ENCODE measurements at regions not wholly inside any gene's neighbourhood (a gene's known extent, or its start where the extent isn't known, plus 50 kb on each side); places are given as distances from the start of the nearest gene placed in this dataset.

DNA sequence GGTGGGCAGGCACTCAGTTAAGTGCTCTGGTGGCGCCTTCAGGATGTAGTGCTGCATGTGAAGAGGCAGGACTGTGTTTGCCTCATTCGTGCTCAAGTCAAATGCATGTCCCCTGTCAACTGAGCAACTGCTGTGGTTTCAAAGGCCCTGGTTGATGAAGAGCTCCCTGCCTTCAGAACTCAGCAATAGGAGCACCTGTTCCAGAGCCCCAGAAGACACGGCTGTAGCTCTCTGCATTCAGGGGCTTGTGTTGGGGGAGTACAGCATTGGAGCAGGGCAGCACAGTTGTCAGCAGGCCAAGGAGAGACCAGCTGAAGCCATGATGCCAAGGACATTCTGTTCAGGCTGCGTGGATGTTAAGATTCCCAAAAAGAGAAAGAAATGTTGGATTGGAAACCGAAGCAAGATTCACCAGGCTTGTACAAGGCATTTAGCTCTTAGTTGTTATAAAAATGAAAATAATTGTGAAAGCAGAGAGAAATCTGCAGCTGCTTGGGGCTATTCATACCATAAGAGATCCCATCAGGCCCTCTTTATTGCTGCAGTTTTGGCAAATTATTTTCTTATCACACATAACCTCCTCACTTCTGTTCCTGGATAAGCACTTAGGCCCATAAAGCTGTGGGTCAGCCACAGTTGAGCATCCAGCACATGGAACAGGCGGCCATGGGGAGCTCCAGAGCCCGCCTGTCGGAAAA is 252.4 kb upstream of the ZNF521 start:
- intact Hi-C loops (cut with DNase I; ENCODE audit: low total_unique reads), result no loop called here
- no peak for DNase-seq
- Histone ChIP-seq H3K4me1 (peaks cover 6% of the 10 kb centered on the region), H3K27ac (no peak overlapping the region), H3K27me3 (no peaks in the 10 kb centered on the region), H3K4me3 (no peak overlapping the region), H3K36me3 (ENCODE audit: low read depth, missing control alignments) (no peaks in the 10 kb centered on the region), H3K9me3 (no peaks in the 10 kb centered on the region)
- TF ChIP-seq, protein P1, sequence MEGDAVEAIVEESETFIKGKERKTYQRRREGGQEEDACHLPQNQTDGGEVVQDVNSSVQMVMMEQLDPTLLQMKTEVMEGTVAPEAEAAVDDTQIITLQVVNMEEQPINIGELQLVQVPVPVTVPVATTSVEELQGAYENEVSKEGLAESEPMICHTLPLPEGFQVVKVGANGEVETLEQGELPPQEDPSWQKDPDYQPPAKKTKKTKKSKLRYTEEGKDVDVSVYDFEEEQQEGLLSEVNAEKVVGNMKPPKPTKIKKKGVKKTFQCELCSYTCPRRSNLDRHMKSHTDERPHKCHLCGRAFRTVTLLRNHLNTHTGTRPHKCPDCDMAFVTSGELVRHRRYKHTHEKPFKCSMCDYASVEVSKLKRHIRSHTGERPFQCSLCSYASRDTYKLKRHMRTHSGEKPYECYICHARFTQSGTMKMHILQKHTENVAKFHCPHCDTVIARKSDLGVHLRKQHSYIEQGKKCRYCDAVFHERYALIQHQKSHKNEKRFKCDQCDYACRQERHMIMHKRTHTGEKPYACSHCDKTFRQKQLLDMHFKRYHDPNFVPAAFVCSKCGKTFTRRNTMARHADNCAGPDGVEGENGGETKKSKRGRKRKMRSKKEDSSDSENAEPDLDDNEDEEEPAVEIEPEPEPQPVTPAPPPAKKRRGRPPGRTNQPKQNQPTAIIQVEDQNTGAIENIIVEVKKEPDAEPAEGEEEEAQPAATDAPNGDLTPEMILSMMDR (IDR thresholded peaks at IDR 0.05), result no peak
- no peak for TF ChIP-seq POLR2A (IDR thresholded peaks at IDR 0.05)
- WGBS, 2 donors, result 43 to 46% methylated on average over 8 of the region's 8 CpGs

DNA sequence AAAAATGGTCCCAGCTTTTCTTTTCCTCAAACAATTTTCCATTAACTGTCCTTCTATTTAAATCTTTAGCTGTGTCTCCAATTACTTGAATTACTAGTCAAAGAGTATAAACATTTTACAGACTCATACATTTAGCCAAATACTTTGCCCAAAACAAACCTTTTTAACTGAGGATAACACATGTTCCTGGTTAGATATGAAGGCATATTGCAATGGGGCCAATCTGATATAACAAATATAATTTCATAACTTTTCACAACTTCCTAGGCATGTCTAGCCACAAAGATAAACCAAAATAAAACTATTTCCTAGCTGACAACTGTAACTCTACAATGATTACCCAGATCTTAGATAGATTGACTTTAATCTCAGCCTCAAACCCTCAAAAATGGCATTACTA is 247.5 kb upstream of the ZNF521 start:
- no peak overlapping the region for H3K27ac ChIP-seq
- H3K4me1 ChIP-seq, result peaks cover 3% of the 10 kb centered on the region
- no peaks in the 10 kb centered on the region for H3K36me3 ChIP-seq (ENCODE audit: low read depth, missing control alignments)
- intact Hi-C loops (cut with DNase I; ENCODE audit: low total_unique reads), result no loop called here
- H3K27me3 ChIP-seq, result no peaks in the 10 kb centered on the region
- no peak overlapping the region for H3K4me3 ChIP-seq
- no peaks in the 10 kb centered on the region for H3K9me3 ChIP-seq
- no peak for DNase-seq
- TF ChIP-seq, protein P1 (IDR thresholded peaks at IDR 0.05), result no peak
- TF ChIP-seq POLR2A (IDR thresholded peaks at IDR 0.05), result no peak

DNA sequence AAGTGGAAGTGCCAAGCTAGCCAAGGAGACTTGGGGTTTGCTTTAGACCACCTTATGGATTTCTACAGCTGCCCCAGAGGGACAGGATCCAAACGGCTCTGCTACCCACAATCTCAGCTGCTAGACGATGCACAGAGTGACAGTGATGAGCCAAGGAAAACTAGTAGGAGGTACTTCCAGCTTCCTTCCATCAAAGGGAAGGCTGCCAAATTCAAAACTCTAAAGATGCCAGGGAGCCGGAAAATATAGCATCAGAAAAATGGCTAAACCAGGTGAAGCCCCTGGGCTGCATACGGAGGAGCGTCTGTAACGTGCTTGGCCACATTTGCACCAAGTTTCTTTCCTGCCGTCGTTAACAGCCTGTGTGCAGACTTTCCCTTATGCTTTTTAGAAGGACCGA is 245.5 kb upstream of the ZNF521 start:
- Histone ChIP-seq H3K36me3 (ENCODE audit: low read depth, missing control alignments) (no peaks in the 10 kb centered on the region), H3K4me1 (no peaks in the 10 kb centered on the region), H3K9me3 (no peaks in the 10 kb centered on the region), H3K27me3 (no peaks in the 10 kb centered on the region), H3K4me3 (no peak overlapping the region), H3K27ac (no peak overlapping the region)
- no peak for TF ChIP-seq POLR2A (IDR thresholded peaks at IDR 0.05)
- TF ChIP-seq, protein P1 (IDR thresholded peaks at IDR 0.05), result no peak
- intact Hi-C loops (cut with DNase I; ENCODE audit: low total_unique reads), result no loop called here
- no peak for DNase-seq
- 69 to 72% methylated on average over 9 of the region's 9 CpGs for WGBS, 2 donors

DNA sequence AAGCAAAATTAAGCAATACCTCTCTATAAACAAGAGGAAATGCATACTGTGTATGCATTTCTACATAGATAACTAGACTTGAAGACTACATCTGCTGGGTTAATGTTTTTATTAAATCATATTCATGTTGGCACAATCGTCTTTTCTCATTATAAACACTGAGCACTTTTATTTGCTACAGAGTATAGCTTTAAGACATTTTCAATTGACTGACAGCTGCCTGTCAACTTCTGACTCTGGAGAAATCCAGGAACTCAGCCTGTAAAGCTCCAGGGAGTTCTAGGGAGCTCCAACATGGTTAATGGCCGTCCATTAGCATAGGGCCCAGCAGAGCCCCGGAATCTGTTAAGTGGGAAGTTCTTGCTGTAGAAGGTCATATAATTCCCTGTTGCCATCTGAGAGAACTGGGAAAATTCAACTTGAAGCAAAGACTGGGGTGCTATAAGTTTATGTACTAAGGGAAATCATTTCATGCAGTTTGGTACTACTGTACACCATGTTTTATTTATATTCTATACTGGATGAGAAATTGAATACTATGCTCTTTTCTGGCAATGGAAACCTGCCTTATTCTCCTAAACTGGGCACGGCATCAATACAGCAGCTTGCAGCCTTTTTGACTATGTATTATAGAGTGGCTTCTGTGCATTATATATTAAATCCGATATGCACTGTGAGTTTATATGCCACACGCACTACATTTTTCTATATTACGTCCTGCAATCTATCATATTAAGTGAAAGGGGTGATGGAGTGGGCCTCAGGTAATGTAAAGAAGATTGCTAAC is 243.5 kb upstream of the ZNF521 start:
- WGBS, 2 donors, result 89 to 90% methylated on average over 7 of the region's 7 CpGs
- no peak for DNase-seq

More for the DNA sequence above, 243.5 kb upstream of the ZNF521 start:
- intact Hi-C loops (cut with DNase I; ENCODE audit: low total_unique reads), result no loop called here
- H3K36me3 ChIP-seq (ENCODE audit: low read depth, missing control alignments), result no peaks in the 10 kb centered on the region
- no peak overlapping the region for H3K4me3 ChIP-seq
- no peaks in the 10 kb centered on the region for H3K4me1 ChIP-seq
- no peak overlapping the region for H3K27ac ChIP-seq
- no peaks in the 10 kb centered on the region for H3K9me3 ChIP-seq
- TF ChIP-seq, protein P1 (IDR thresholded peaks at IDR 0.05), result no peak
- TF ChIP-seq POLR2A (IDR thresholded peaks at IDR 0.05), result no peak
- no peaks in the 10 kb centered on the region for H3K27me3 ChIP-seq
